GM12878 (cell line): ENCODE measurements at regions not wholly inside any gene's neighbourhood (a gene's known extent, or its start where the extent isn't known, plus 50 kb on each side); places are given as distances from the start of the nearest gene placed in this dataset.

Experiments used
- ATAC-seq: fragments of 200-7000 bp; cut with Tn5 transposase; 3 replicates; pipeline ENCODE4 v1.9.1; 2020; ENCODE audit warnings: mild to moderate bottlenecking, moderate library complexity
- BruUV-seq: library from RNA; stranded (reverse); fragments of 400-500 nt; replicated peaks from 2 replicates; lab custom pipeline; 2021; lab: Mats Ljungman, UMichigan
- CTCF ChIA-PET: fragments of 300-600 bp; sonication (Branson Sonifier 250); formaldehyde crosslinking; extraction: SDS; loops from one replicate; lab custom pipeline; 2021; ENCODE audit warnings: inconsistent platforms; lab: Yijun Ruan, JAX
- POLR2A ChIA-PET: fragments of 350-600 bp; formaldehyde crosslinking; extraction: SDS; loops from one replicate; lab custom pipeline; 2021; ENCODE audit warnings: inconsistent platforms; lab: Charles Lee
- RAD21 ChIA-PET: fragments of 300-600 bp; sonication (Branson Sonifier 250); formaldehyde crosslinking; loops from one replicate; lab custom pipeline; 2023; ENCODE audit warnings: antibody characterized with exemption; ENCODE audit not compliant: unreplicated experiment; lab: Charles Lee
- SMC1A ChIA-PET: fragments of 300-600 bp; sonication (Branson Sonifier 250); formaldehyde crosslinking; loops from one replicate; lab custom pipeline; 2023; ENCODE audit not compliant: unreplicated experiment, uncharacterized antibody; lab: Charles Lee
- DNase-seq: peaks from one replicate; pipeline ENCODE4 v3.0.0-alpha.2; 2011; ENCODE audit warnings: low read depth, low spot score
- FAIRE-seq: peaks from 3 replicates; lab custom pipeline; 2011; peaks lifted over from hg19 to GRCh38; lab: Jason Lieb, UNC
- H2AFZ ChIP-seq: 2 replicates; pipeline ENCODE4 v1.6.0; 2011; ENCODE audit warnings: low read depth, low read length, control low read depth; ENCODE audit not compliant: control insufficient read depth
- H3K27ac ChIP-seq: 2 replicates; pipeline ENCODE4 v1.5.1; 2011; ENCODE audit warnings: control low read depth; ENCODE audit not compliant: control insufficient read depth, insufficient read depth
- H3K27me3 ChIP-seq, 2 experiments: replicated peaks in 1 of 2; 2 replicates each; pipeline versions ENCODE4 v1.6.0 to v1.6.1; 2011; ENCODE audit warnings: low read length in 1 of 2; ENCODE audit not compliant: control insufficient read depth in 2 of 2, insufficient read depth in 2 of 2
- H3K36me3 ChIP-seq, 2 experiments: 2 replicates each; pipeline ENCODE4 v1.5.1; 2011; ENCODE audit warnings: low read length in 1 of 2; ENCODE audit not compliant: control insufficient read depth in 2 of 2, insufficient read depth in 2 of 2
- H3K4me1 ChIP-seq: 2 replicates; pipeline ENCODE4 v1.6.1; 2011; ENCODE audit warnings: mild to moderate bottlenecking, low read length, moderate library complexity, mixed read lengths; ENCODE audit not compliant: control insufficient read depth, insufficient read depth
- H3K4me2 ChIP-seq: 2 replicates; pipeline ENCODE4 v1.6.0; 2011; ENCODE audit warnings: control low read depth; ENCODE audit not compliant: control insufficient read depth, insufficient read depth
- H3K4me3 ChIP-seq: fragments of 200-600 bp; sonication (generic); 2 replicates; pipeline ENCODE4 v1.5.1; 2016
- H3K79me2 ChIP-seq: 2 replicates; pipeline ENCODE4 v1.6.0; 2011; ENCODE audit warnings: low read length; ENCODE audit not compliant: control insufficient read depth, insufficient read depth
- H3K9ac ChIP-seq: 2 replicates; pipeline ENCODE4 v1.8.0; 2011; ENCODE audit warnings: low read length, control low read depth, mixed read lengths; ENCODE audit not compliant: control insufficient read depth, insufficient read depth
- H3K9me3 ChIP-seq: replicated peaks from 3 replicates; pipeline ENCODE4 v1.5.1; 2011; ENCODE audit warnings: mild to moderate bottlenecking, low read length; ENCODE audit not compliant: control insufficient read depth, insufficient read depth
- H4K20me1 ChIP-seq: 2 replicates; pipeline ENCODE4 v1.6.0; 2011; ENCODE audit not compliant: control insufficient read depth, insufficient read depth
- ATF2 ChIP-seq: IDR thresholded peaks from 2 replicates; pipeline ENCODE4 v1.6.1; 2012; ENCODE audit warnings: low read length, inconsistent platforms
- BACH1 ChIP-seq: fragments of 450-650 bp; IDR thresholded peaks from 2 replicates; pipeline ENCODE4 v1.6.1; 2017; ENCODE audit warnings: mild to moderate bottlenecking, borderline replicate concordance
- CBFB ChIP-seq: IDR thresholded peaks from 2 replicates; pipeline ENCODE4 v1.6.1; 2016; ENCODE audit warnings: antibody characterized with exemption, low read depth
- CREB1 ChIP-seq: IDR thresholded peaks from 2 replicates; pipeline ENCODE4 v1.6.1; 2012; ENCODE audit warnings: low read depth, mild to moderate bottlenecking, inconsistent platforms
- DPF2 ChIP-seq: fragments of 450-650 bp; IDR thresholded peaks from 2 replicates; pipeline ENCODE4 v1.6.1; 2017; ENCODE audit warnings: mild to moderate bottlenecking
- ETV6 ChIP-seq, 2 experiments: fragments of 450-650 bp in 1 of 2; IDR thresholded peaks in 1 of 2; conservative IDR thresholded peaks in 1 of 2; 2 replicates each; pipeline ENCODE4 v1.6.1; 2014; ENCODE audit warnings: antibody characterized with exemption in 1 of 2, borderline replicate concordance in 1 of 2, low read depth in 1 of 2, mild to moderate bottlenecking in 1 of 2, moderate library complexity in 1 of 2
- GABPA ChIP-seq: IDR thresholded peaks from 2 replicates; pipeline ENCODE4 v1.6.1; 2014; ENCODE audit warnings: antibody characterized with exemption, low read depth, mild to moderate bottlenecking, inconsistent platforms
- MLLT1 ChIP-seq: fragments of 450-650 bp; IDR thresholded peaks from 2 replicates; pipeline ENCODE4 v1.6.1; 2016; ENCODE audit warnings: mild to moderate bottlenecking
- PAX8 ChIP-seq: fragments of 450-650 bp; IDR thresholded peaks from 2 replicates; pipeline ENCODE4 v1.6.1; 2017; ENCODE audit warnings: mild to moderate bottlenecking, moderate library complexity
- RFX5 ChIP-seq: IDR thresholded peaks from 2 replicates; pipeline ENCODE4 v1.6.1; 2011; ENCODE audit warnings: low read depth, low read length, improper control_type of control experiment
- SREBF1 ChIP-seq: IDR thresholded peaks from 2 replicates; pipeline ENCODE4 v1.6.1; 2012; ENCODE audit warnings: mild to moderate bottlenecking, low read length
- USF2 ChIP-seq: IDR thresholded peaks from 2 replicates; pipeline ENCODE4 v1.6.1; 2011; ENCODE audit warnings: low read depth, low read length, improper control_type of control experiment, borderline replicate concordance
- WRNIP1 ChIP-seq: IDR thresholded peaks from 2 replicates; pipeline ENCODE4 v1.6.1; 2011; ENCODE audit warnings: low read depth, low read length, improper control_type of control experiment, borderline replicate concordance
- WGBS: methylation state at CpG from one replicate; pipeline ENCODE4 v1.1.6; 2016; ENCODE audit warnings: low lambda C conversion rate; ENCODE audit not compliant: insufficient replicate concordance, insufficient coverage; ENCODE audit errors: missing lambda C conversion rate; 5-methylcytosine and 5-hydroxymethylcytosine counted together
- in situ Hi-C: fragments of 300-500 bp; cut with MboI; formaldehyde crosslinking; loops from 9 replicates; pipeline ENCODE4 v1.14.3; 2018; ENCODE audit warnings: mixed read lengths
- intact Hi-C: fragments of 100-400 bp; cut with micrococcal nuclease; formaldehyde crosslinking; loops from one replicate; pipeline ENCODE4 v1.14.2; 2022; ENCODE audit not compliant: unreplicated experiment

- no peak for ATAC-seq
- H2AFZ ChIP-seq = no peak overlapping the region
- ChIA-PET CTCF (no interaction called here), POLR2A (no interaction called here), RAD21 (no interaction called here), SMC1A (no interaction called here)
- no peak for DNase-seq
- H4K20me1 ChIP-seq = no peaks in the 10 kb centered on the region
- no peak for FAIRE-seq
- no peaks in the 10 kb centered on the region; a peak in 1 of 4 replicates for H3K27me3 ChIP-seq
- BruUV-seq = no TSS peak
- no peaks in the 10 kb centered on the region for H3K4me1 ChIP-seq
- no peaks in the 10 kb centered on the region for H3K9me3 ChIP-seq
- intact Hi-C loops = no loop called here
- no peaks in the 10 kb centered on the region for H3K79me2 ChIP-seq
- 72% methylated on average over 5 of the region's 5 CpGs for WGBS
- no peak overlapping the region for H3K27ac ChIP-seq
- H3K4me3 ChIP-seq = no peak overlapping the region
- no peak overlapping the region for H3K4me2 ChIP-seq
- in situ Hi-C loops = no loop called here
- no peaks in the 10 kb centered on the region for H3K36me3 ChIP-seq
- TF ChIP-seq CBFB = no peak
- no peak for TF ChIP-seq USF2
- no peak for TF ChIP-seq ATF2
- TF ChIP-seq SREBF1 = no peak
- no peak for TF ChIP-seq MLLT1
- no peak for TF ChIP-seq BACH1
- TF ChIP-seq ETV6 (conservative IDR thresholded peaks at IDR 0.05 in 1 of 2, IDR thresholded peaks at IDR 0.05 in 1 of 2; ENCODE audit: borderline replicate concordance in 1 of 2, low read depth in 1 of 2) = no peak
- no peak for TF ChIP-seq RFX5
- no peak for TF ChIP-seq CREB1
- TF ChIP-seq PAX8 = no peak
- no peak for TF ChIP-seq DPF2
- no peak for TF ChIP-seq GABPA
- TF ChIP-seq WRNIP1 = no peak
- no peak overlapping the region for H3K9ac ChIP-seq
These were observed 341.8 kb downstream of the RBM43 start for GRCh38 chr2:150919901-150920300.
